ENCODE measurements at regions not wholly inside any gene's neighbourhood (a gene's known extent, or its start where the extent isn't known, plus 50 kb on each side); places are given as distances from the start of the nearest gene placed in this dataset.

DNA sequence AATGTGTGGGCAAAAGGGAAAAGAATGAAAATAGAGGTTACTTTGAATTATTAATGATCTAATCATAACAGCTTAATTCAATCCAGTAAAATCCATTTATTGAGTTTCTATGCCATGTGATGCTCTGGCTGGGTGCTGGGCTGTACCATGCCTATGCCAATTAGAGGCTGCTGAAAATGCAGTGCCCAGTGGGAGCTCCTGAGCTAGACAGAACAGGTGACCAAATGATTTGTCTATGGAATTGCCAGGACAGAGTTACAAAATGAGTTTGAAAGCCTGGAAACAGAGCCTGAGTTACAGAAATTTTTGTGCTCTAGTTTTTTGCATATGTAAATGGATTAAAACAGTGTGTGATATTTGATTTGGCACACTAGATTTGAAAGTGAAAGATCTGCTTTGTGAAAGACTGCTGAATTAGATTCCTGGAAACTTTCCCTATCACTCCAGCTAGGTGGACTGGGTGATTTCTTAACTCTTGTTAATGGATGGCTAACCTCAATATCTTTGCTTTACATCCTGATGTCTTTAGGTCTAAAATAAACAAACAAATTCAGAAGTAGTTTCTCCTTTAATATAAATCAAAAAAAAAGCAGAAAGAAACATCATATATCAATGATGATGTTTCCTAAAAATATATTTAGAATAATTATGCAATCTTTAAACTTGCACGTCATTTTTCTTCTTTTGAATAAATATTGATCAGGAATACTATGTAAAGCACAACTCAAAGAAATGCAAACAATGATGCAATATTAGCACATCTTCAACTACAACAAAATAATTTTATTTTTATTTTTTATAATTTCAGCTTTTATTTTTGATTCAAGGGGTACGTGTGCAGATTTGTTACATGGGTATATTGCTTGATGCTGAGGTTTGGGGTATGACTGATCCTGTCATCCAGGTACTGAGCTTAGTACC is 194.8 kb upstream of the FBXL7 start:
- TF ChIP-seq EZH2 (optimal IDR thresholded peaks at IDR 0.05; ENCODE audit: low read depth, low read length), result no peak
- TF ChIP-seq, protein P1, sequence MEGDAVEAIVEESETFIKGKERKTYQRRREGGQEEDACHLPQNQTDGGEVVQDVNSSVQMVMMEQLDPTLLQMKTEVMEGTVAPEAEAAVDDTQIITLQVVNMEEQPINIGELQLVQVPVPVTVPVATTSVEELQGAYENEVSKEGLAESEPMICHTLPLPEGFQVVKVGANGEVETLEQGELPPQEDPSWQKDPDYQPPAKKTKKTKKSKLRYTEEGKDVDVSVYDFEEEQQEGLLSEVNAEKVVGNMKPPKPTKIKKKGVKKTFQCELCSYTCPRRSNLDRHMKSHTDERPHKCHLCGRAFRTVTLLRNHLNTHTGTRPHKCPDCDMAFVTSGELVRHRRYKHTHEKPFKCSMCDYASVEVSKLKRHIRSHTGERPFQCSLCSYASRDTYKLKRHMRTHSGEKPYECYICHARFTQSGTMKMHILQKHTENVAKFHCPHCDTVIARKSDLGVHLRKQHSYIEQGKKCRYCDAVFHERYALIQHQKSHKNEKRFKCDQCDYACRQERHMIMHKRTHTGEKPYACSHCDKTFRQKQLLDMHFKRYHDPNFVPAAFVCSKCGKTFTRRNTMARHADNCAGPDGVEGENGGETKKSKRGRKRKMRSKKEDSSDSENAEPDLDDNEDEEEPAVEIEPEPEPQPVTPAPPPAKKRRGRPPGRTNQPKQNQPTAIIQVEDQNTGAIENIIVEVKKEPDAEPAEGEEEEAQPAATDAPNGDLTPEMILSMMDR (IDR thresholded peaks at IDR 0.05; ENCODE audit: low read length), result no peak

Data from MM.1S (cell line).